H1 (cell line): ENCODE measurements at regions not wholly inside any gene's neighbourhood (a gene's known extent, or its start where the extent isn't known, plus 50 kb on each side); places are given as distances from the start of the nearest gene placed in this dataset.

Experiments
- CTCF ChIA-PET: fragments of 300-600 bp; sonication (Branson Sonifier 250); formaldehyde crosslinking; loops from one replicate; lab custom pipeline; 2021; ENCODE audit not compliant: partially characterized antibody; lab: Charles Lee
- POLR2A ChIA-PET: fragments of 300-600 bp; sonication (Branson Sonifier 250); formaldehyde crosslinking; loops from one replicate; lab custom pipeline; 2021; ENCODE audit warnings: inconsistent platforms; ENCODE audit not compliant: partially characterized antibody; lab: Charles Lee
- DNase-seq, 2 experiments: peaks; one replicate each; pipeline versions ENCODE4 v3.0.0 to v3.0.0-alpha.2; 2010 to 2022; ENCODE audit warnings: low spot score in 2 of 2, low read depth in 1 of 2, mixed read lengths in 1 of 2
- FAIRE-seq: peaks from 2 replicates; lab custom pipeline; 2011; peaks lifted over from hg19 to GRCh38; lab: Jason Lieb, UNC
- H2AFZ ChIP-seq: 2 replicates; pipeline ENCODE4 v1.8.1; 2012; ENCODE audit warnings: low read length, inconsistent platforms
- H2AK5ac ChIP-seq: 2 replicates; pipeline ENCODE4 v1.6.1; 2013; ENCODE audit warnings: low read depth, low read length
- H2BK120ac ChIP-seq: replicated peaks from 2 replicates; pipeline ENCODE3; 2013; ENCODE audit warnings: low read depth, low read length, inconsistent platforms
- H2BK12ac ChIP-seq: 2 replicates; pipeline ENCODE4 v1.6.1; 2013; ENCODE audit warnings: low read depth, low read length
- H2BK15ac ChIP-seq: 2 replicates; pipeline ENCODE4 v1.6.1; 2013; ENCODE audit warnings: low read length
- H2BK20ac ChIP-seq: 2 replicates; pipeline ENCODE4 v1.6.1; 2013; ENCODE audit warnings: low read length
- H2BK5ac ChIP-seq: 2 replicates; pipeline ENCODE4 v1.6.1; 2013; ENCODE audit warnings: low read depth, low read length
- H3K14ac ChIP-seq: 2 replicates; pipeline ENCODE4 v1.6.1; 2013; ENCODE audit warnings: inconsistent platforms; ENCODE audit not compliant: insufficient read length
- H3K18ac ChIP-seq: 2 replicates; pipeline ENCODE4 v1.6.1; 2013; ENCODE audit warnings: low read length; ENCODE audit errors: extremely low read depth
- H3K23ac ChIP-seq: 2 replicates; pipeline ENCODE4 v1.6.1; 2013; ENCODE audit warnings: inconsistent platforms; ENCODE audit not compliant: insufficient read length
- H3K23me2 ChIP-seq: 2 replicates; pipeline ENCODE4 v1.6.1; 2013; ENCODE audit warnings: low read depth, low read length
- H3K27ac ChIP-seq: 2 replicates; pipeline ENCODE4 v1.6.1; 2011; ENCODE audit warnings: low read depth, low read length, inconsistent platforms
- H3K27me3 ChIP-seq, 4 experiments: replicated peaks in 1 of 4; 1 replicate in 1 of 4; 2 replicates in 3 of 4; pipeline versions ENCODE4 v1.6.1 to v1.8.1; 2011 to 2013; ENCODE audit warnings: low read length in 3 of 4, mild to moderate bottlenecking in 3 of 4, inconsistent platforms in 2 of 4, mixed read lengths in 2 of 4, moderate library complexity in 1 of 4; ENCODE audit not compliant: control insufficient read depth in 3 of 4, insufficient read depth in 3 of 4; ENCODE audit errors: extremely low read depth in 1 of 4
- H3K36me3 ChIP-seq, 4 experiments: 2 replicates each; pipeline versions ENCODE4 v1.6.1 to v1.8.1; 2011 to 2013; ENCODE audit warnings: mild to moderate bottlenecking in 4 of 4, low read length in 3 of 4, moderate library complexity in 2 of 4, control low read depth in 1 of 4, inconsistent platforms in 1 of 4; ENCODE audit not compliant: insufficient read depth in 4 of 4, control insufficient read depth in 2 of 4
- H3K4ac ChIP-seq: replicated peaks from 2 replicates; pipeline ENCODE3; 2013; ENCODE audit warnings: low read length, low read depth, mixed read lengths, inconsistent platforms; ENCODE audit not compliant: insufficient read length
- H3K4me1 ChIP-seq, 4 experiments: replicated peaks in 1 of 4; 1 replicate in 1 of 4; 2 replicates in 3 of 4; pipeline versions ENCODE4 v1.6.1 to v1.8.1; 2011 to 2013; ENCODE audit warnings: low read length in 3 of 4, inconsistent platforms in 2 of 4, mixed read lengths in 1 of 4; ENCODE audit not compliant: insufficient read depth in 4 of 4, control insufficient read depth in 3 of 4
- H3K4me2 ChIP-seq, 2 experiments: 2 replicates each; pipeline versions ENCODE4 v1.6.1 to v1.8.1; 2011 to 2013; ENCODE audit warnings: low read depth in 2 of 2, low read length in 2 of 2, control low read depth in 1 of 2, inconsistent platforms in 1 of 2, mild to moderate bottlenecking in 1 of 2; ENCODE audit not compliant: insufficient read depth in 1 of 2
- H3K4me3 ChIP-seq, 4 experiments: fragments of 200-600, 300-600 bp in 1 of 4; sonication (generic), shearing (Covaris generic), sonication (Bioruptor Twin) in 1 of 4; 2 replicates each; pipeline versions ENCODE4 v1.5.1 to v1.8.1; 2011 to 2016; ENCODE audit warnings: low read length in 4 of 4, low read depth in 3 of 4, control low read depth in 2 of 4, inconsistent platforms in 2 of 4, mild to moderate bottlenecking in 2 of 4, mixed read lengths in 1 of 4, moderate library complexity in 1 of 4; ENCODE audit not compliant: insufficient read depth in 2 of 4; ENCODE audit errors: extremely low read depth in 1 of 4
- H3K56ac ChIP-seq: replicated peaks from 2 replicates; pipeline ENCODE3; 2013; ENCODE audit warnings: low read depth, mild to moderate bottlenecking, mixed read lengths, low read length, inconsistent platforms; ENCODE audit not compliant: insufficient read length
- H3K79me1 ChIP-seq: 2 replicates; pipeline ENCODE4 v1.6.1; 2013; ENCODE audit warnings: low read depth, low read length, control low read depth
- H3K79me2 ChIP-seq, 2 experiments: 2 replicates each; pipeline versions ENCODE4 v1.6.1 to v1.8.1; 2012 to 2013; ENCODE audit warnings: low read length in 2 of 2, mild to moderate bottlenecking in 2 of 2, inconsistent platforms in 1 of 2; ENCODE audit not compliant: insufficient read depth in 2 of 2, control insufficient read depth in 1 of 2
- H3K9ac ChIP-seq, 4 experiments: replicated peaks in 1 of 4; 1 replicate in 1 of 4; 2 replicates in 3 of 4; pipeline versions ENCODE4 v1.6.1 to v1.8.1; 2011 to 2013; ENCODE audit warnings: low read depth in 3 of 4, low read length in 3 of 4, control low read depth in 2 of 4, mild to moderate bottlenecking in 2 of 4, moderate library complexity in 2 of 4, inconsistent platforms in 1 of 4; ENCODE audit errors: extremely low read depth in 1 of 4
- H3K9me3 ChIP-seq, 2 experiments: 2 replicates each; pipeline versions ENCODE4 v1.6.1 to v1.8.1; 2012 to 2013; ENCODE audit warnings: mild to moderate bottlenecking in 2 of 2, moderate library complexity in 2 of 2, control low read depth in 1 of 2, inconsistent platforms in 1 of 2, low read depth in 1 of 2, low read length in 1 of 2, mixed read lengths in 1 of 2; ENCODE audit not compliant: insufficient read depth in 2 of 2
- H4K20me1 ChIP-seq, 2 experiments: replicated peaks in 1 of 2; 2 replicates each; pipeline versions ENCODE3 to v1.8.1; 2011 to 2013; ENCODE audit warnings: inconsistent platforms in 2 of 2, low read length in 2 of 2, mild to moderate bottlenecking in 1 of 2; ENCODE audit not compliant: insufficient read depth in 2 of 2, control insufficient read depth in 1 of 2
- H4K5ac ChIP-seq: 2 replicates; pipeline ENCODE4 v1.6.1; 2013; ENCODE audit warnings: low read length, low read depth, mixed read lengths, inconsistent platforms; ENCODE audit not compliant: insufficient read length
- H4K8ac ChIP-seq: 2 replicates; pipeline ENCODE4 v1.8.0; 2013; ENCODE audit warnings: mild to moderate bottlenecking, moderate library complexity, low read length, inconsistent platforms; ENCODE audit not compliant: insufficient read depth; ENCODE audit errors: extremely low read depth
- H4K91ac ChIP-seq: replicated peaks from 2 replicates; pipeline ENCODE3; 2013; ENCODE audit warnings: low read length, mixed read lengths, inconsistent platforms; ENCODE audit not compliant: insufficient read length
- ASH2L ChIP-seq: fragments of 200-600, 300-600 bp; sonication (generic); IDR thresholded peaks from one replicate; pipeline ENCODE4 v1.7.1; 2017; ENCODE audit warnings: low read length
- CHD1 ChIP-seq: IDR thresholded peaks from 2 replicates; pipeline ENCODE4 v1.6.1; 2012; ENCODE audit warnings: low read depth, low read length, improper control_type of control experiment
- CREB1 ChIP-seq: IDR thresholded peaks from 2 replicates; pipeline ENCODE4 v1.6.1; 2012; ENCODE audit warnings: inconsistent platforms
- E2F6 ChIP-seq: IDR thresholded peaks from 2 replicates; pipeline ENCODE4 v1.6.1; 2012; ENCODE audit warnings: inconsistent platforms
- EP300 ChIP-seq, 2 experiments: IDR thresholded peaks; 1 replicate in 1 of 2; 2 replicates in 1 of 2; pipeline ENCODE4 v1.6.1; 2011 to 2012; ENCODE audit warnings: low read depth in 2 of 2, low read length in 2 of 2, mild to moderate bottlenecking in 2 of 2, borderline replicate concordance in 1 of 2, inconsistent platforms in 1 of 2, moderate library complexity in 1 of 2
- JUN ChIP-seq: IDR thresholded peaks from 2 replicates; pipeline ENCODE4 v1.6.1; 2011; ENCODE audit warnings: low read depth, mild to moderate bottlenecking, improper control_type of control experiment, low read length
- RBBP5 ChIP-seq: IDR thresholded peaks from 2 replicates; pipeline ENCODE4 v1.7.1; 2012; ENCODE audit warnings: low read depth, mild to moderate bottlenecking, inconsistent platforms, low read length, moderate library complexity, borderline replicate concordance
- RFX5 ChIP-seq: IDR thresholded peaks from 2 replicates; pipeline ENCODE4 v1.6.1; 2011; ENCODE audit warnings: low read depth, low read length, improper control_type of control experiment, borderline replicate concordance
- RXRA ChIP-seq: IDR thresholded peaks from 2 replicates; pipeline ENCODE4 v1.6.1; 2011; ENCODE audit warnings: low read depth, mild to moderate bottlenecking, low read length, moderate library complexity; ENCODE audit not compliant: insufficient read depth
- TCF12 ChIP-seq: IDR thresholded peaks from 2 replicates; pipeline ENCODE4 v1.6.1; 2011; ENCODE audit warnings: low read depth, mild to moderate bottlenecking, low read length
- WGBS, 2 experiments: shearing (Covaris generic) in 1 of 2; methylation state at CpG; one replicate each; pipeline versions ENCODE4 v1.1.6 to v1.1.7; 2013 to 2015; ENCODE audit warnings: low lambda C conversion rate in 2 of 2, mixed read lengths in 2 of 2, inconsistent platforms in 1 of 2, low coverage in 1 of 2, missing lambda C conversion rate in 1 of 2; ENCODE audit not compliant: insufficient replicate concordance in 2 of 2, insufficient coverage in 1 of 2, insufficient read length in 1 of 2; ENCODE audit errors: extremely low coverage in 1 of 2, missing lambda C conversion rate in 1 of 2; 5-methylcytosine and 5-hydroxymethylcytosine counted together

- Histone ChIP-seq H3K4me2 (no peak overlapping the region), H4K8ac (no peak overlapping the region)
- CTCF ChIA-PET = interaction anchor here (1.1 kb wide), 1 partner anchor 54 kb away, joined by 3 read pairs; no protein-coding TSS in a partner anchor
- TF ChIP-seq RXRA = no peak
- TF ChIP-seq CREB1 = no peak
- TF ChIP-seq TCF12 = no peak
- no peak for TF ChIP-seq JUN
- TF ChIP-seq ASH2L = no peak
- TF ChIP-seq E2F6 = no peak
- no peak for TF ChIP-seq CHD1
- no peak for TF ChIP-seq EP300 (IDR thresholded peaks at IDR 0.05; ENCODE audit: borderline replicate concordance in 1 of 2, low read depth in 2 of 2, low read length in 2 of 2)
- no peak for TF ChIP-seq RFX5
- TF ChIP-seq RBBP5 = no peak
Measured at GRCh38 chr10:2543974-2544373, 523.4 kb upstream of the PFKP start.

More at GRCh38 chr10:2543974-2544373, 523.4 kb upstream of the PFKP start:
- Histone ChIP-seq H4K20me1 (no peaks in the 10 kb centered on the region), H3K27me3 (no peaks in the 10 kb centered on the region), H3K36me3 (no peaks in the 10 kb centered on the region), H3K18ac (no peak overlapping the region), H3K9me3 (no peaks in the 10 kb centered on the region), H2BK20ac (no peak overlapping the region), H3K4me1 (peaks cover 0 to 2% (median 0%) of the 10 kb centered on the region in 4 experiments; a peak in 2 of 7 replicates), H3K4ac (no peak overlapping the region), H3K79me1 (no peaks in the 10 kb centered on the region), H3K23ac (no peak overlapping the region), H2AK5ac (0 out of 2 replicates have a peak overlapping the region, but pooled peaks have one; percentile 53), H4K91ac (no peak overlapping the region), H2BK5ac (no peak overlapping the region), H4K5ac (no peak overlapping the region), H3K4me3 (no peak overlapping the region), H2AFZ (no peak overlapping the region), H3K79me2 (no peaks in the 10 kb centered on the region), H3K27ac (no peak overlapping the region), H2BK15ac (no peak overlapping the region), H3K23me2 (no peaks in the 10 kb centered on the region), H3K56ac (no peak overlapping the region), H2BK120ac (no peak overlapping the region), H3K14ac (no peak overlapping the region), H2BK12ac (0 out of 2 replicates have a peak overlapping the region, but pooled peaks have one; percentile 50), H3K9ac (no peak overlapping the region)
- DNase-seq (no peak), FAIRE-seq (no peak)
- POLR2A ChIA-PET = no interaction called here
- 94% methylated on average over 3 of the region's 3 CpGs; no CpG with 5 or more reads in 1 of the 2 experiments for WGBS, 2 experiments
